ENCODE measurements at regions not wholly inside any gene's neighbourhood (a gene's known extent, or its start where the extent isn't known, plus 50 kb on each side); places are given as distances from the start of the nearest gene placed in this dataset.

DNA sequence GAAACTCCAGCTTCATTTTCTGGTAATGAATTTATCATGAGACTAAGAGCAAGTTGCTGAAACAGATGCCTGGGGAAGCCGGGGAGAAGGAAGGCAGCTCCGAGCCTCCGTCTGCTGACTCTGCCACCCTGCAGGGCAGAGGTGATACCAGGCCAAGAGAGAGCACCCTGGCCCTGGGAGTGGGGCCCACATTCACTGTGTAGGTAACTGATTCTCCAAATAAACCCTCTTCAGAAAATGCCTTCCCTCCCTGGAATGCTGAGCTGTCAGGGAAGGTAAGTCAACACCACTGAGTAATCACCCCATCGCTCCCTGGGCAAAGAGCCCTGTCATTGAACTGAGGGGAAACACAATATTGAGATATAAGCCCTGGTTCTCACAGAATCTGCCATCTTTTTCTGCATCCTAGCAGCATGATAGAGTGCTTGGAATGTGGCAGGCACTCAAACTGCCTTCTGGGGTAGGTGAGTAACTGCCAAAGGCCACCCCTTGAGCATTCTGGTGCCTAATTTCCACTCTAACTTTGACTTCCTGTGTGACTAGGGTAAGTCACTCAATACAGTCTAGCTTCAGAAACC lies 147.6 kb downstream of the SPATA19 start:
- Histone ChIP-seq H3K4ac (ENCODE audit: low read depth, low read length) (no peak overlapping the region), H3K23ac (ENCODE audit: low read depth, low read length) (no peak overlapping the region), H4K5ac (ENCODE audit: low read depth, low read length) (no peak overlapping the region), H3K9ac (ENCODE audit: low read depth, low read length) (no peak overlapping the region), H4K20me1 (ENCODE audit: insufficient read depth, low read length) (no peaks in the 10 kb centered on the region), H3K9me3 (ENCODE audit: control insufficient read depth, insufficient read depth, low read length) (peaks cover 35% of the 10 kb centered on the region), H3K27ac (ENCODE audit: insufficient read depth, low read length) (no peak overlapping the region), H2BK5ac (ENCODE audit: low read depth, low read length, poor library complexity, severe bottlenecking) (no peak overlapping the region), H3K36me3 (ENCODE audit: control insufficient read depth, insufficient read depth, low read length) (no peaks in the 10 kb centered on the region), H3K9me1 (ENCODE audit: insufficient read depth, low read length) (no peaks in the 10 kb centered on the region), H3K27me3 (ENCODE audit: control insufficient read depth, insufficient read depth, low read length) (no peaks in the 10 kb centered on the region), H3K4me1 (ENCODE audit: control insufficient read depth, insufficient read depth, low read length) (no peaks in the 10 kb centered on the region), H2BK120ac (ENCODE audit: low read depth, low read length) (no peak overlapping the region), H2AK9ac (replicated peaks; ENCODE audit: low read depth, low read length, poor library complexity) (no peak overlapping the region), H4K8ac (ENCODE audit: low read depth in 2 of 2, low read length in 2 of 2) (no peak overlapping the region), H3K79me1 (ENCODE audit: low read depth in 1 of 2, low read length in 2 of 2) (no peaks in the 10 kb centered on the region), H3K14ac (replicated peaks; ENCODE audit: low read depth, low read length) (no peak overlapping the region), H2BK15ac (ENCODE audit: low read depth, low read length) (no peak overlapping the region), H2AFZ (replicated peaks; ENCODE audit: low read length, poor library complexity) (no peak overlapping the region), H3K18ac (ENCODE audit: low read depth, low read length) (no peak overlapping the region), H3K4me2 (ENCODE audit: low read depth, low read length) (no peak overlapping the region), H4K91ac (ENCODE audit: insufficient read depth, low read depth, low read length) (no peak overlapping the region), H3K56ac (ENCODE audit: extremely low read depth, insufficient read depth, low read length) (no peak overlapping the region), H2AK5ac (ENCODE audit: low read depth, low read length) (no peak overlapping the region), H2BK20ac (ENCODE audit: low read depth, low read length) (no peak overlapping the region), H3K4me3 (ENCODE audit: insufficient read depth, low read depth, low read length) (no peak overlapping the region)
- TF ChIP-seq MAZ (IDR thresholded peaks at IDR 0.05; ENCODE audit: borderline replicate concordance, low read depth, low read length) (no peak), POLR2A (IDR thresholded peaks at IDR 0.05; ENCODE audit: low read depth, low read length) (no peak), MXI1 (IDR thresholded peaks at IDR 0.05; ENCODE audit: borderline replicate concordance, low read depth, low read length) (no peak), BHLHE40 (IDR thresholded peaks at IDR 0.05; ENCODE audit: low read depth, low read length) (no peak), CHD1 (IDR thresholded peaks at IDR 0.05; ENCODE audit: low read depth, low read length) (no peak), NFE2L2 (IDR thresholded peaks at IDR 0.05; ENCODE audit: low read depth, low read length) (no peak), FOS (IDR thresholded peaks at IDR 0.05; ENCODE audit: low read depth, low read length) (no peak), CEBPB (IDR thresholded peaks at IDR 0.05; ENCODE audit: low read depth, low read length) (no peak), RAD21 (IDR thresholded peaks at IDR 0.05; ENCODE audit: low read length) (no peak)
- TF ChIP-seq, protein P1, sequence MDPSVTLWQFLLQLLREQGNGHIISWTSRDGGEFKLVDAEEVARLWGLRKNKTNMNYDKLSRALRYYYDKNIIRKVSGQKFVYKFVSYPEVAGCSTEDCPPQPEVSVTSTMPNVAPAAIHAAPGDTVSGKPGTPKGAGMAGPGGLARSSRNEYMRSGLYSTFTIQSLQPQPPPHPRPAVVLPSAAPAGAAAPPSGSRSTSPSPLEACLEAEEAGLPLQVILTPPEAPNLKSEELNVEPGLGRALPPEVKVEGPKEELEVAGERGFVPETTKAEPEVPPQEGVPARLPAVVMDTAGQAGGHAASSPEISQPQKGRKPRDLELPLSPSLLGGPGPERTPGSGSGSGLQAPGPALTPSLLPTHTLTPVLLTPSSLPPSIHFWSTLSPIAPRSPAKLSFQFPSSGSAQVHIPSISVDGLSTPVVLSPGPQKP (IDR thresholded peaks at IDR 0.05; ENCODE audit: borderline replicate concordance, low read depth, low read length): no peak
- TF ChIP-seq, protein P2, sequence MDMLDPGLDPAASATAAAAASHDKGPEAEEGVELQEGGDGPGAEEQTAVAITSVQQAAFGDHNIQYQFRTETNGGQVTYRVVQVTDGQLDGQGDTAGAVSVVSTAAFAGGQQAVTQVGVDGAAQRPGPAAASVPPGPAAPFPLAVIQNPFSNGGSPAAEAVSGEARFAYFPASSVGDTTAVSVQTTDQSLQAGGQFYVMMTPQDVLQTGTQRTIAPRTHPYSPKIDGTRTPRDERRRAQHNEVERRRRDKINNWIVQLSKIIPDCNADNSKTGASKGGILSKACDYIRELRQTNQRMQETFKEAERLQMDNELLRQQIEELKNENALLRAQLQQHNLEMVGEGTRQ (IDR thresholded peaks at IDR 0.05; ENCODE audit: low read depth, low read length): no peak
- TF ChIP-seq, protein P3, sequence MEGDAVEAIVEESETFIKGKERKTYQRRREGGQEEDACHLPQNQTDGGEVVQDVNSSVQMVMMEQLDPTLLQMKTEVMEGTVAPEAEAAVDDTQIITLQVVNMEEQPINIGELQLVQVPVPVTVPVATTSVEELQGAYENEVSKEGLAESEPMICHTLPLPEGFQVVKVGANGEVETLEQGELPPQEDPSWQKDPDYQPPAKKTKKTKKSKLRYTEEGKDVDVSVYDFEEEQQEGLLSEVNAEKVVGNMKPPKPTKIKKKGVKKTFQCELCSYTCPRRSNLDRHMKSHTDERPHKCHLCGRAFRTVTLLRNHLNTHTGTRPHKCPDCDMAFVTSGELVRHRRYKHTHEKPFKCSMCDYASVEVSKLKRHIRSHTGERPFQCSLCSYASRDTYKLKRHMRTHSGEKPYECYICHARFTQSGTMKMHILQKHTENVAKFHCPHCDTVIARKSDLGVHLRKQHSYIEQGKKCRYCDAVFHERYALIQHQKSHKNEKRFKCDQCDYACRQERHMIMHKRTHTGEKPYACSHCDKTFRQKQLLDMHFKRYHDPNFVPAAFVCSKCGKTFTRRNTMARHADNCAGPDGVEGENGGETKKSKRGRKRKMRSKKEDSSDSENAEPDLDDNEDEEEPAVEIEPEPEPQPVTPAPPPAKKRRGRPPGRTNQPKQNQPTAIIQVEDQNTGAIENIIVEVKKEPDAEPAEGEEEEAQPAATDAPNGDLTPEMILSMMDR (conservative IDR thresholded peaks at IDR 0.05; ENCODE audit: low read depth, low read length): no peak
- dilution Hi-C loops (cut with HindIII; ENCODE audit: low sequenced_read_pairs, unreplicated experiment): no loop called here
- ATAC-seq (ENCODE audit: low read depth) (no peak), DNase-seq (no peak)
- intact Hi-C loops (cut with micrococcal nuclease): no loop called here
- WGBS, 2 experiments (ENCODE audit: extremely low coverage in 2 of 2, insufficient read length in 1 of 2): no CpG with 5 or more reads among the region's 4 CpGs
- POLR2A ChIA-PET (ENCODE audit: unreplicated experiment): no interaction called here
- CTCF ChIA-PET: no interaction called here
- no TSS peak for BruUV-seq (replicated peaks)
- in situ Hi-C loops (cut with MboI; ENCODE audit: low sequenced_read_pairs): no loop called here
